ENCODE measurements at regions not wholly inside any gene's neighbourhood (a gene's known extent, or its start where the extent isn't known, plus 50 kb on each side); places are given as distances from the start of the nearest gene placed in this dataset.

GRCh38 chr3:2041931-2042330 lies 56.7 kb upstream of the CNTN4 start:
- no peak overlapping the region for H3K4me3 ChIP-seq (ENCODE audit: low read length)
- no peaks in the 10 kb centered on the region for H3F3A ChIP-seq (ENCODE audit: insufficient read depth, low read length, poor library complexity, severe bottlenecking)
- no peak overlapping the region for H2AFZ ChIP-seq (ENCODE audit: low read depth, low read length)

More at GRCh38 chr3:2041931-2042330, 56.7 kb upstream of the CNTN4 start:
- H3K36me3 ChIP-seq (ENCODE audit: insufficient read depth, low read length) = no peaks in the 10 kb centered on the region
- H3K9me3 ChIP-seq (ENCODE audit: low read length) = no peaks in the 10 kb centered on the region
- no peaks in the 10 kb centered on the region for H4K20me1 ChIP-seq (ENCODE audit: insufficient read depth)
- no peak for TF ChIP-seq POLR2AphosphoS5 (IDR thresholded peaks at IDR 0.05)
- TF ChIP-seq CTCF (IDR thresholded peaks at IDR 0.05; ENCODE audit: poor library complexity, severe bottlenecking) = no peak
- TF ChIP-seq TAF1 (IDR thresholded peaks at IDR 0.05; ENCODE audit: low read depth) = no peak
- no peak for TF ChIP-seq MXI1 (conservative IDR thresholded peaks at IDR 0.05; ENCODE audit: poor library complexity, severe bottlenecking)
- no peaks in the 10 kb centered on the region for H3K9me2 ChIP-seq (ENCODE audit: insufficient read depth, low read length)
- no peaks in the 10 kb centered on the region for H3K27me3 ChIP-seq (ENCODE audit: insufficient read depth, low read depth, low read length)
- H3K4me2 ChIP-seq (ENCODE audit: low read length) = no peak overlapping the region
- H3K27ac ChIP-seq (ENCODE audit: low read length) = no peak overlapping the region
- H3K79me2 ChIP-seq (replicated peaks; ENCODE audit: insufficient read depth, low read length) = no peaks in the 10 kb centered on the region
- no peak overlapping the region for H3K9ac ChIP-seq (ENCODE audit: low read length)
